ENCODE measurements at regions not wholly inside any gene's neighbourhood (a gene's known extent, or its start where the extent isn't known, plus 50 kb on each side); places are given as distances from the start of the nearest gene placed in this dataset.

- no peak overlapping the region for H3K4me2 ChIP-seq (ENCODE audit: insufficient read depth, insufficient read length, low read length)
- no peak overlapping the region for H3K27ac Mint-ChIP-seq
- WGBS (ENCODE audit: extremely low coverage, insufficient read length, low lambda C conversion rate), result no CpG with 5 or more reads among the region's 1 CpG
- no peaks in the 10 kb centered on the region for H3K27me3 ChIP-seq (ENCODE audit: insufficient read depth, low read length)
- DNase-seq, result no peak
- no peak overlapping the region for H2AK5ac ChIP-seq (ENCODE audit: insufficient read length, low read length)
- H2BK12ac ChIP-seq (ENCODE audit: insufficient read length, low read depth, low read length), result no peak overlapping the region
- H3K9ac ChIP-seq (ENCODE audit: extremely low read depth, insufficient read length, low read length), result no peak overlapping the region
- no peaks in the 10 kb centered on the region for H3K79me2 ChIP-seq (ENCODE audit: insufficient read depth, low read length)
- no peak overlapping the region for H3K56ac ChIP-seq (ENCODE audit: insufficient read length, low read depth, low read length)
- TF ChIP-seq CTCF (conservative IDR thresholded peaks at IDR 0.05), result no peak
- no peak overlapping the region for H4K91ac ChIP-seq (ENCODE audit: insufficient read length, low read depth, low read length)
- peaks cover 7% of the 10 kb centered on the region for H3K27me3 Mint-ChIP-seq (ENCODE audit: low read depth)
- no peak overlapping the region for H3K4me3 Mint-ChIP-seq
- no peaks in the 10 kb centered on the region for H3K9me3 ChIP-seq (ENCODE audit: control insufficient read depth, low read depth, low read length)
- no peak overlapping the region for H4K5ac ChIP-seq (ENCODE audit: insufficient read length, low read depth, low read length)
- no peak overlapping the region for H2BK120ac ChIP-seq (ENCODE audit: low read depth, low read length, poor library complexity, severe bottlenecking)
- H3K9me3 Mint-ChIP-seq, result no peaks in the 10 kb centered on the region; a peak in 1 of 5 replicates
- H2BK5ac ChIP-seq (ENCODE audit: insufficient read length, low read length), result no peak overlapping the region
- no peak overlapping the region for H3K18ac ChIP-seq (ENCODE audit: insufficient read length, low read depth, low read length)
- no peak overlapping the region for H3T11ph ChIP-seq (ENCODE audit: low read length)
- no peak overlapping the region for H2BK20ac ChIP-seq (ENCODE audit: low read depth, low read length, poor library complexity, severe bottlenecking)
- H4K20me1 ChIP-seq (ENCODE audit: control insufficient read depth, insufficient read depth, insufficient read length), result no peaks in the 10 kb centered on the region
- H4K8ac ChIP-seq (replicated peaks; ENCODE audit: insufficient read length, low read depth, low read length), result no peak overlapping the region
- H3K14ac ChIP-seq (ENCODE audit: insufficient read depth, low read length), result no peak overlapping the region
- no peak overlapping the region for H2AFZ ChIP-seq (ENCODE audit: low read length)
- no peaks in the 10 kb centered on the region for H3K79me1 ChIP-seq (ENCODE audit: insufficient read depth, low read depth, low read length, poor library complexity, severe bottlenecking)
- H3K36me3 Mint-ChIP-seq (ENCODE audit: insufficient read depth in 1 of 3, low read depth in 3 of 3), result no peaks in the 10 kb centered on the region
- H2BK15ac ChIP-seq (ENCODE audit: low read depth, low read length), result no peak overlapping the region
- H3K4me1 ChIP-seq (ENCODE audit: insufficient read depth, low read length), result peaks cover 2% of the 10 kb centered on the region; the same call in 1 of the 2 replicates
- no peak overlapping the region for H3K4ac ChIP-seq (ENCODE audit: low read depth, low read length)
- H3K4me1 Mint-ChIP-seq, result peaks cover 29% of the 10 kb centered on the region in 2 experiments
- H3K27ac ChIP-seq (ENCODE audit: insufficient read length, low read depth, low read length), result no peak overlapping the region
- no peaks in the 10 kb centered on the region for H3K23me2 ChIP-seq (ENCODE audit: insufficient read length, low read depth, low read length, poor library complexity, severe bottlenecking)
- H3K23ac ChIP-seq (ENCODE audit: insufficient read length, low read depth, low read length), result no peak overlapping the region
Observed at GRCh38 chr6:53723331-53723730, 57.8 kb upstream of the KLHL31 start.
